Urothelium cell line (cell line): ENCODE measurements at regions not wholly inside any gene's neighbourhood (a gene's known extent, or its start where the extent isn't known, plus 50 kb on each side); places are given as distances from the start of the nearest gene placed in this dataset.

Source experiments
- DNase-seq: peaks from one replicate; pipeline ENCODE4 v3.0.0; 2011; ENCODE audit warnings: low spot score, mixed read lengths
- FAIRE-seq: peaks from 2 replicates; lab custom pipeline; 2011; peaks lifted over from hg19 to GRCh38; lab: Jason Lieb, UNC

GRCh38 chr14:104421401-104421821 is 158.2 kb upstream of the C14orf180 start:
- FAIRE-seq (no peak), DNase-seq (no peak)

- FAIRE-seq, result no peak
- no peak for DNase-seq
These were observed 157.4 kb upstream of the C14orf180 start for GRCh38 chr14:104421892-104422828.

GRCh38 chr14:104422837-104423681 is 156.5 kb upstream of the C14orf180 start:
- FAIRE-seq (no peak), DNase-seq (no peak)

- FAIRE-seq (no peak), DNase-seq (no peak)
These were observed 155.7 kb upstream of the C14orf180 start for GRCh38 chr14:104423701-104424405.

GRCh38 chr14:104424406-104425072 is 155.0 kb upstream of the C14orf180 start:
- FAIRE-seq (no peak), DNase-seq (no peak)

- DNase-seq, result no peak
- no peak for FAIRE-seq
These were observed 154.3 kb upstream of the C14orf180 start for GRCh38 chr14:104425171-104425681.

- FAIRE-seq, result no peak
These were observed 153.6 kb upstream of the C14orf180 start for GRCh38 chr14:104425763-104426646.

GRCh38 chr14:104427131-104427851 is 152.3 kb upstream of the C14orf180 start:
- DNase-seq, result no peak

More at GRCh38 chr14:104425763-104426646, 153.6 kb upstream of the C14orf180 start:
- DNase-seq, result no peak

GRCh38 chr14:104428333-104428851 is 151.2 kb upstream of the C14orf180 start:
- no peak for FAIRE-seq
- DNase-seq, result no peak

More at GRCh38 chr14:104427131-104427851, 152.3 kb upstream of the C14orf180 start:
- no peak for FAIRE-seq

- FAIRE-seq (no peak), DNase-seq (no peak)
These were observed 150.7 kb upstream of the C14orf180 start for GRCh38 chr14:104428860-104429259.

GRCh38 chr14:104429291-104429861 is 150.2 kb upstream of the C14orf180 start:
- DNase-seq, result no peak
- no peak for FAIRE-seq

- DNase-seq (no peak), FAIRE-seq (no peak)
These were observed 148.1 kb upstream of the C14orf180 start for GRCh38 chr14:104431351-104431928.

- DNase-seq, result no peak
- FAIRE-seq, result no peak
These were observed 147.5 kb upstream of the C14orf180 start for GRCh38 chr14:104431929-104432541.

GRCh38 chr14:104432611-104433231 is 146.8 kb upstream of the C14orf180 start:
- DNase-seq (no peak), FAIRE-seq (no peak)

GRCh38 chr14:104433401-104434213 is 146.0 kb upstream of the C14orf180 start:
- DNase-seq (no peak), FAIRE-seq (no peak)
